Activated CD8-positive, alpha-beta memory T cell treated with anti-CD3 and anti-CD28 coated beads for 4 hours (primary cell): ENCODE measurements at regions not wholly inside any gene's neighbourhood (a gene's known extent, or its start where the extent isn't known, plus 50 kb on each side); places are given as distances from the start of the nearest gene placed in this dataset.
"Not testable (repeated sequence)": the region's sequence is repeated elsewhere in the genome, so short reads cannot be mapped to it uniquely, and the experiment has no call there.

ENCODE experiments used
- DNase-seq, 2 donors: peaks; one replicate each; pipeline ENCODE4 v3.0.0-alpha.2; 2020; ENCODE audit warnings: low read depth in 2 of 2

- DNase-seq = no peak
Observed at GRCh38 chr7:67301667-67302066, 305.0 kb downstream of the TYW1 start.

GRCh38 chr7:67302113-67303039, 305.7 kb downstream of the TYW1 start:
- DNase-seq = peak; percentile 97

- DNase-seq = not testable (repeated sequence)
Observed at GRCh38 chr7:67304846-67305245, 308.2 kb downstream of the TYW1 start.

GRCh38 chr7:67306331-67306730, 309.7 kb downstream of the TYW1 start:
- DNase-seq = no peak

- DNase-seq = no peak
Observed at GRCh38 chr7:67309764-67310549, 313.3 kb downstream of the TYW1 start.

GRCh38 chr7:67311901-67312300, 315.3 kb downstream of the TYW1 start:
- no peak for DNase-seq

GRCh38 chr7:67313213-67313612, 316.6 kb downstream of the TYW1 start:
- DNase-seq = no peak

GRCh38 chr7:67316902-67317301, 320.3 kb downstream of the TYW1 start:
- not testable (repeated sequence) for DNase-seq

- not testable (repeated sequence) for DNase-seq
Observed at GRCh38 chr7:67328257-67328656, 331.6 kb downstream of the TYW1 start.

- not testable (repeated sequence) for DNase-seq
Observed at GRCh38 chr7:67335165-67335564, 338.5 kb downstream of the TYW1 start.

- DNase-seq = not testable (repeated sequence)
Observed at GRCh38 chr7:67335663-67336062, 339.0 kb downstream of the TYW1 start.

GRCh38 chr7:67338545-67338944, 341.9 kb downstream of the TYW1 start:
- not testable (repeated sequence) for DNase-seq

- no peak for DNase-seq
Observed at GRCh38 chr7:67341153-67341768, 344.6 kb downstream of the TYW1 start.

GRCh38 chr7:67343114-67343513, 346.5 kb downstream of the TYW1 start:
- DNase-seq = no peak

GRCh38 chr7:67343572-67343971, 346.9 kb downstream of the TYW1 start:
- no peak for DNase-seq

GRCh38 chr7:67344481-67345193, 348.0 kb downstream of the TYW1 start:
- DNase-seq = no peak

- DNase-seq = no peak
Observed at GRCh38 chr7:67346126-67346525, 349.5 kb downstream of the TYW1 start.

GRCh38 chr7:67346876-67347275, 350.2 kb downstream of the TYW1 start:
- DNase-seq = no peak

- no peak for DNase-seq
Observed at GRCh38 chr7:67348171-67348570, 351.5 kb downstream of the TYW1 start.

- DNase-seq = not testable (repeated sequence)
Observed at GRCh38 chr7:67357653-67358052, 361.0 kb downstream of the TYW1 start.

- not testable (repeated sequence) for DNase-seq
Observed at GRCh38 chr7:67358316-67358715, 361.7 kb downstream of the TYW1 start.

GRCh38 chr7:67358738-67359137, 362.1 kb downstream of the TYW1 start:
- not testable (repeated sequence) for DNase-seq
